T47D (cell line): ENCODE measurements at regions not wholly inside any gene's neighbourhood (a gene's known extent, or its start where the extent isn't known, plus 50 kb on each side); places are given as distances from the start of the nearest gene placed in this dataset.
"Not testable (repeated sequence)": the region's sequence is repeated elsewhere in the genome, so short reads cannot be mapped to it uniquely, and the experiment has no call there.

ENCODE experiments used
- DNase-seq, 2 experiments: peaks; one replicate each; pipeline versions ENCODE4 v3.0.0 to v3.0.0-alpha.2; 2011 to 2012; ENCODE audit warnings: low read depth in 1 of 2, low spot score in 1 of 2
- JUND ChIP-seq: IDR thresholded peaks from 2 replicates; pipeline ENCODE4 v1.6.1; 2012; ENCODE audit warnings: low read depth
- in situ Hi-C: cut with HindIII; loops from 2 replicates; pipeline ENCODE4 v1.10.0; 2016; ENCODE audit warnings: low sequenced_read_pairs, low pct_unique_long_range_greater_than_20kb

- TF ChIP-seq JUND: no peak
- in situ Hi-C loops: no loop called here
- DNase-seq: no peak
Measured at GRCh38 chrX:18034945-18035344, 173.8 kb upstream of the RAI2 start.

GRCh38 chrX:18034504-18034903 lies 173.4 kb upstream of the RAI2 start:
- TF ChIP-seq JUND: no peak
- no peak for DNase-seq
- in situ Hi-C loops: no loop called here

GRCh38 chrX:18032486-18033221 lies 171.6 kb upstream of the RAI2 start:
- TF ChIP-seq JUND: no peak
- in situ Hi-C loops: no loop called here
- DNase-seq: peak in 1 of 2 experiments; percentile 64

GRCh38 chrX:18031726-18032375 lies 170.8 kb upstream of the RAI2 start:
- in situ Hi-C loops: no loop called here
- DNase-seq: peak in 1 of 2 experiments; percentile 77
- no peak for TF ChIP-seq JUND

GRCh38 chrX:18030656-18031055 lies 169.6 kb upstream of the RAI2 start:
- DNase-seq, in situ Hi-C loops: not testable (repeated sequence)

GRCh38 chrX:18026166-18026565 lies 165.1 kb upstream of the RAI2 start:
- TF ChIP-seq JUND: no peak
- no peak for DNase-seq
- in situ Hi-C loops: no loop called here

GRCh38 chrX:18017411-18017810 lies 156.3 kb upstream of the RAI2 start:
- in situ Hi-C loops: no loop called here
- no peak for TF ChIP-seq JUND
- DNase-seq: no peak

- no peak for DNase-seq
- in situ Hi-C loops: no loop called here
Measured at GRCh38 chrX:18016941-18017340, 155.8 kb upstream of the RAI2 start.

GRCh38 chrX:18010253-18010652 lies 149.2 kb upstream of the RAI2 start:
- in situ Hi-C loops: no loop called here
- DNase-seq: peak; percentile 11 to 68
- TF ChIP-seq JUND: 0 out of 2 replicates have a peak, but pooled peaks have one; percentile 18

More at GRCh38 chrX:18016941-18017340, 155.8 kb upstream of the RAI2 start:
- TF ChIP-seq JUND: no peak

- no peak for DNase-seq
- in situ Hi-C loops: no loop called here
- TF ChIP-seq JUND: no peak
Measured at GRCh38 chrX:18003876-18004275, 142.8 kb upstream of the RAI2 start.

- no peak for TF ChIP-seq JUND
- no peak for DNase-seq
- in situ Hi-C loops: no loop called here
Measured at GRCh38 chrX:18002791-18003190, 141.7 kb upstream of the RAI2 start.

- no peak for DNase-seq
- in situ Hi-C loops: no loop called here
- no peak for TF ChIP-seq JUND
Measured at GRCh38 chrX:17994429-17994828, 133.3 kb upstream of the RAI2 start.

GRCh38 chrX:17993062-17993461 lies 132.0 kb upstream of the RAI2 start:
- in situ Hi-C loops: no loop called here
- no peak for DNase-seq
- TF ChIP-seq JUND: no peak
